ENCODE measurements at regions not wholly inside any gene's neighbourhood (a gene's known extent, or its start where the extent isn't known, plus 50 kb on each side); places are given as distances from the start of the nearest gene placed in this dataset.
"Not testable (repeated sequence)": the region's sequence is repeated elsewhere in the genome, so short reads cannot be mapped to it uniquely, and the experiment has no call there.

DNA sequence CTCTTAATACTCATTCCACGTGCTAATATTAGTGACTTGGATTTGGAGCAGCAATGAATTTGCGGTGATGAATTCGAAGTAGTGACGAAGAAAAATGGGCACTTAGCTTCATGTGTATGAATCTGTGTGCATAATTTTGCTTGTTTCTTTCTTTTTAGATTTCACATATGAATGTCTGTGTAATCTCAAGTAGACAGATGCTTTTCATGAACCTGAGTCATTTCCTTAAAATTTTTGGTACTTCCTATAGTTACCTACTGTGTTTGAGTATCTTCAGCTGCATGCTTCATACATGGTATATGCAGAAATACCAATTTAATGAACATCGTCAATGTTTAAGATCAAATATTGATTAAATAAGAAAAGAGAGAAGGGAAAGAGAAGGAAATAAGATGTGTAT is 540.2 kb downstream of the RAB38 start:
- H3K36me3 ChIP-seq (ENCODE audit: low read depth) = no peaks in the 10 kb centered on the region
- no peak for TF ChIP-seq CTCF (IDR thresholded peaks at IDR 0.05)
- no peaks in the 10 kb centered on the region for H3K4me1 ChIP-seq (ENCODE audit: low read depth)
- H3K9me3 ChIP-seq = no peaks in the 10 kb centered on the region
- DNase-seq = no peak
- intact Hi-C loops (cut with DNase I, micrococcal nuclease) = no loop called here
- ATAC-seq = no peak
- H3K4me3 ChIP-seq = no peak overlapping the region

DNA sequence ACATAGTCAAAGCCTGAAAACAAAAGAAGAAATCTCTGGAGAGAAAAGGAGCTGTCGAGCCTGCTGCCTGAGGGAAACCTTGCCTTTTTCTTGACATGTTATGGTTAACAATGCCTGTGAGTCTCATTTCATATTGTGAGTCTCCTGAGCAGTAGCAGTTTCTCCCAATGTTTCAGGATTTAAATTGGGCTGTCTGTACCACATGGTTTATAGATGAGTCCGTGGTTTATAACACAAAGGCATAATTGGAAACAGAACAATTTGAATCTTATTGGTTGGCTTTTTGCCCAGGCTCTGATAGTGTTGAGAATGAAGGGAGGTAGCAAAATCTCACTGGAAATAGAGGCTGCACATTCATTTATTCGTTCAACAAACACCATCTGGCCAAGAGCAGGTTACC is 540.9 kb downstream of the RAB38 start:
- H3K9me3 ChIP-seq = no peaks in the 10 kb centered on the region
- H3K4me1 ChIP-seq (ENCODE audit: low read depth) = no peaks in the 10 kb centered on the region
- H3K4me3 ChIP-seq = no peak overlapping the region
- ATAC-seq = no peak
- TF ChIP-seq CTCF (IDR thresholded peaks at IDR 0.05) = no peak
- DNase-seq = no peak
- intact Hi-C loops (cut with DNase I, micrococcal nuclease) = no loop called here
- no peaks in the 10 kb centered on the region for H3K36me3 ChIP-seq (ENCODE audit: low read depth)

- intact Hi-C loops (cut with DNase I, micrococcal nuclease) = no loop called here
- ATAC-seq = no peak
- TF ChIP-seq CTCF (IDR thresholded peaks at IDR 0.05) = no peak
- Histone ChIP-seq H3K36me3 (ENCODE audit: low read depth) (no peaks in the 10 kb centered on the region), H3K4me3 (no peak overlapping the region), H3K9me3 (no peaks in the 10 kb centered on the region), H3K4me1 (ENCODE audit: low read depth) (no peaks in the 10 kb centered on the region)
- DNase-seq = no peak
These were observed 546.3 kb downstream of the RAB38 start for GRCh38 chr11:87628957-87629356.

DNA sequence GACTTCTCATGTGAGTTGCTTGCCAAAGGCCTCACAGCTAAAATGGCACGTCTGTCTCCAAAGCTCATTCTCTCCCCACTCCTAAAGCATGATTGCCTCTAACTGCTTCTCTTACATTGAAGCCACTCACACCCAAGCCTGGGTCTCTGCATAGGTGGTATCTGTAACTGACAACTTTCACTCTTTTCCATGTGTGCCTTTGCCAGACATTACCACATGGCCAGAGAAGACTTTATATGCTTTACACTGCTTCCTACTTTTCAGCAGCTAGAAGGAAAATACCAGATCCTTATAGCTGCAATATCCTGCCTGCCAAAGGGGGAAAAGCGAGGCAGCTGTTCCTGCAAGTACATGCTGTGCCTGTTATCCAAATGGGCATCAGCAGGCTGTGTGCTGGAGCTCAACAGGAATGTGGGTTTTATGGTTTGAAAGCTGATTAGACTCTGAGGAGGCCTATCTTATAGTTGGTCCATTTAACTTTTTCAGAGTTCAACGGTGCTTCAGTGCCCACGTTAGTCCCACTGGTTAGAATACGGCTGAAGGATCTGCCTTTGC is 547.1 kb downstream of the RAB38 start:
- no peak for ATAC-seq

GRCh38 chr11:87623531-87624365 is 551.5 kb downstream of the RAB38 start:
- intact Hi-C loops (cut with DNase I, micrococcal nuclease); ATAC-seq; H3K4me1 ChIP-seq (ENCODE audit: low read depth); H3K9me3 ChIP-seq; H3K4me3 ChIP-seq; H3K36me3 ChIP-seq (ENCODE audit: low read depth): not testable (repeated sequence)
- DNase-seq = peak in 2 of 3 donors; percentile 3 to 29

More for the DNA sequence above, 547.1 kb downstream of the RAB38 start:
- intact Hi-C loops (cut with DNase I, micrococcal nuclease) = no loop called here
- no peak for TF ChIP-seq CTCF (IDR thresholded peaks at IDR 0.05)
- DNase-seq = no peak
- no peak overlapping the region for H3K4me3 ChIP-seq
- H3K4me1 ChIP-seq (ENCODE audit: low read depth) = no peaks in the 10 kb centered on the region
- no peaks in the 10 kb centered on the region for H3K9me3 ChIP-seq
- no peaks in the 10 kb centered on the region for H3K36me3 ChIP-seq (ENCODE audit: low read depth)

GRCh38 chr11:87616511-87616910 is 558.7 kb downstream of the RAB38 start:
- Histone ChIP-seq H3K36me3 (ENCODE audit: low read depth) (no peaks in the 10 kb centered on the region), H3K9me3 (no peaks in the 10 kb centered on the region), H3K4me3 (no peak overlapping the region), H3K4me1 (ENCODE audit: low read depth) (no peaks in the 10 kb centered on the region)
- intact Hi-C loops (cut with DNase I, micrococcal nuclease) = no loop called here
- ATAC-seq = no peak
- TF ChIP-seq CTCF (IDR thresholded peaks at IDR 0.05) = no peak
- no peak for DNase-seq
